ENCODE measurements at regions not wholly inside any gene's neighbourhood (a gene's known extent, or its start where the extent isn't known, plus 50 kb on each side); places are given as distances from the start of the nearest gene placed in this dataset.

- no peak for TF ChIP-seq CTCF (conservative IDR thresholded peaks at IDR 0.05; ENCODE audit: low read depth, low read length)
- no peak for TF ChIP-seq EZH2 (IDR thresholded peaks at IDR 0.05; ENCODE audit: low read length, unreplicated experiment)
Measured at GRCh38 chr1:165988817-165989216, 161.4 kb downstream of the UCK2 start.

Data from PC-3 (cell line).